Adrenal gland (tissue), 5 donors: ENCODE measurements at regions not wholly inside any gene's neighbourhood (a gene's known extent, or its start where the extent isn't known, plus 50 kb on each side); places are given as distances from the start of the nearest gene placed in this dataset.

Experiments
- CTCF ChIP-seq, 6 experiments: fragments of 450-650 bp in 4 of 6; fragments of 200-600 bp in 2 of 6; sonication (generic) in 1 of 6; IDR thresholded peaks; 1 replicate in 5 of 6; 2 replicates in 1 of 6; pipeline versions ENCODE4 v1.5.1 to v1.8.0; 2016 to 2021; ENCODE audit warnings: antibody characterized with exemption in 6 of 6, mild to moderate bottlenecking in 2 of 6, moderate library complexity in 1 of 6
- POLR2A ChIP-seq, 2 donors: fragments of 450-650 bp; IDR thresholded peaks; one replicate each; pipeline ENCODE4 v1.6.1; 2017; ENCODE audit warnings: antibody characterized with exemption in 2 of 2, mild to moderate bottlenecking in 2 of 2, moderate library complexity in 1 of 2
- donor health status: DM: no; HTN: no; CAD: no.

DNA sequence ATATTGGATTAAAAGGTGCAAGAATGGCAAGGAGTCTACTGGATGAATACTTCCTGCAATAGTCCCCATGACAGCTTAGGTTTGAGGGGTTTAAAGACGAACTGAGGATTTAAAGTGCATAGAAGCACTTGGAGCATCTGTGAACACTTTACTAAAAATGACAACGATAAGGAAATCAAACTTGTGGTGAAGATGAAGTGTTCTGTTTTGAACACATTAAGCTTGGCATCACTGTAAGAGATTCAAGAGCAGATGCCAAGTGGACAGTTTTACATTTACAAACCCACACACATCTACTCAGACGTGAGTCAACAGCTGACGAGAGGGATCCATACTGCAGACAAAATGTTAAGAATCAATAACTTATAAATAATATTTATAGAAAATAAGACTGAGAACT, 918.7 kb downstream of the CDH11 start:
- TF ChIP-seq POLR2A (IDR thresholded peaks at IDR 0.05) (no peak), CTCF (IDR thresholded peaks at IDR 0.05) (no peak)
